ENCODE measurements at regions not wholly inside any gene's neighbourhood (a gene's known extent, or its start where the extent isn't known, plus 50 kb on each side); places are given as distances from the start of the nearest gene placed in this dataset.

DNA sequence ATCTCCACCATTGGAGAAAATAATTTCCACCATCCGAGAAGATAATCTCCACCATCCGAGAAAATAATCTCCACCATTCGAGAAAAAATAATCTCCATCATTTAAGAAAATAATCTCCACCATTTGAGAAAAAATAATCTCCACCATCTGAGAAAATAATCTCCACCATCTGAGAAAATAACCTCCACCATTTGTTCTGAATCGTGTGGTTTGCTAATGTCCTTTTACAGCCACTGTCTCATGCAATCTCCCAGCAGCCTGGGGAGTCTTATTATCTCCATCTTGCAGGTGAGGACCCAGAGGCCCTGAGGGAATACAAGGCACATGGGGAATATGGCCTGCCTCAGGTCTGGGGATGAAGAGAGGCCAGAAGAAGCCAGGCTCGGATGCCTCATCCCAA, 54.1 kb upstream of the TCF20 start:
- TF ChIP-seq TARDBP (IDR thresholded peaks at IDR 0.05) = no peak
- no peak for TF ChIP-seq FOXM1 (IDR thresholded peaks at IDR 0.05; ENCODE audit: borderline replicate concordance)
- TF ChIP-seq SP1 (IDR thresholded peaks at IDR 0.05) = no peak
- TF ChIP-seq, protein P1, sequence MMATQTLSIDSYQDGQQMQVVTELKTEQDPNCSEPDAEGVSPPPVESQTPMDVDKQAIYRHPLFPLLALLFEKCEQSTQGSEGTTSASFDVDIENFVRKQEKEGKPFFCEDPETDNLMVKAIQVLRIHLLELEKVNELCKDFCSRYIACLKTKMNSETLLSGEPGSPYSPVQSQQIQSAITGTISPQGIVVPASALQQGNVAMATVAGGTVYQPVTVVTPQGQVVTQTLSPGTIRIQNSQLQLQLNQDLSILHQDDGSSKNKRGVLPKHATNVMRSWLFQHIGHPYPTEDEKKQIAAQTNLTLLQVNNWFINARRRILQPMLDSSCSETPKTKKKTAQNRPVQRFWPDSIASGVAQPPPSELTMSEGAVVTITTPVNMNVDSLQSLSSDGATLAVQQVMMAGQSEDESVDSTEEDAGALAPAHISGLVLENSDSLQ (IDR thresholded peaks at IDR 0.05) = no peak
- no peak for TF ChIP-seq ELF4 (IDR thresholded peaks at IDR 0.05)
- no peak for TF ChIP-seq ZNF384 (IDR thresholded peaks at IDR 0.05)
- no peak for TF ChIP-seq FOXA1 (IDR thresholded peaks at IDR 0.05)
- no peak for TF ChIP-seq BHLHE40 (IDR thresholded peaks at IDR 0.05; ENCODE audit: borderline replicate concordance)
- no peak for TF ChIP-seq CTBP1 (IDR thresholded peaks at IDR 0.05; ENCODE audit: borderline replicate concordance)
- TF ChIP-seq SUZ12 (IDR thresholded peaks at IDR 0.05) = no peak
